GM12892 (cell line): ENCODE measurements at regions not wholly inside any gene's neighbourhood (a gene's known extent, or its start where the extent isn't known, plus 50 kb on each side); places are given as distances from the start of the nearest gene placed in this dataset.

Experiments
- POLR2A ChIP-seq: IDR thresholded peaks from 2 replicates; pipeline ENCODE4 v1.6.1; 2011; ENCODE audit warnings: low read depth, low read length, control low read depth
- POLR2AphosphoS5 ChIP-seq: IDR thresholded peaks from 2 replicates; pipeline ENCODE4 v1.6.1; 2011; ENCODE audit warnings: low read depth, low read length, control low read depth
- TAF1 ChIP-seq: IDR thresholded peaks from 2 replicates; pipeline ENCODE4 v1.6.1; 2011; ENCODE audit warnings: low read depth, mild to moderate bottlenecking, control low read depth, low read length, borderline replicate concordance

GRCh38 chr2:121069434-121069969 is 215.5 kb downstream of the TFCP2L1 start:
- TF ChIP-seq POLR2A (no peak), POLR2AphosphoS5 (no peak), TAF1 (no peak)
